ENCODE measurements at regions not wholly inside any gene's neighbourhood (a gene's known extent, or its start where the extent isn't known, plus 50 kb on each side); places are given as distances from the start of the nearest gene placed in this dataset.

DNA sequence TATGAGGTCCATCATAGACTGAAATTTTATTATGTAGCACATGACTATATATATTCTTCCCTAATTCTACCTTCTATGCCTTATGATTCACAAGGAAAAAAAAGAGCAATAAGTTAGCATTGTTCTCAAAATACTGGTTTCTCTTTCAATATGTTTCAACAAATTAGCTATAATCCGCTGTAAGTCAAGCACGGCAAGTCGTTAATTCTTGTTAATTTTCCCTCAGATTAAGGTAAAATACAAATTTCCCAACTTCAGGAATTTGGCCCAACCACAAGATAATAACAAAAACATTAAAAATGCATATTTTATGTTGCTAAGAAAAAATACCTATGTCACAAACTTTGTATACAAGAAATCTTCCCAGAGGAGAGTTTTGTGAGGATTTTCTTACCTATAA lies 296.5 kb upstream of the GALNTL6 start:
- H3K9me3 ChIP-seq (ENCODE audit: low read length): no peaks in the 10 kb centered on the region

GRCh38 chr4:171484681-171485080 lies 328.5 kb upstream of the GALNTL6 start:
- Histone ChIP-seq H3K9me2 (ENCODE audit: insufficient read depth, low read length) (no peaks in the 10 kb centered on the region), H3K4me3 (ENCODE audit: low read length) (no peak overlapping the region), H3K27ac (ENCODE audit: low read length) (no peak overlapping the region), H4K20me1 (ENCODE audit: insufficient read depth) (no peaks in the 10 kb centered on the region), H3K4me2 (ENCODE audit: low read length) (no peak overlapping the region), H2AFZ (ENCODE audit: low read depth, low read length) (no peak overlapping the region), H3K27me3 (ENCODE audit: insufficient read depth, low read depth, low read length) (no peaks in the 10 kb centered on the region), H3K36me3 (ENCODE audit: insufficient read depth, low read length) (no peaks in the 10 kb centered on the region), H3K79me2 (replicated peaks; ENCODE audit: insufficient read depth, low read length) (no peaks in the 10 kb centered on the region), H3K9me3 (ENCODE audit: low read length) (no peaks in the 10 kb centered on the region), H3F3A (ENCODE audit: insufficient read depth, low read length, poor library complexity, severe bottlenecking) (no peaks in the 10 kb centered on the region), H3K9ac (ENCODE audit: low read length) (no peak overlapping the region)
- TF ChIP-seq SMC3 (conservative IDR thresholded peaks at IDR 0.05; ENCODE audit: poor library complexity) (no peak), TAF1 (IDR thresholded peaks at IDR 0.05; ENCODE audit: low read depth) (no peak), RAD21 (conservative IDR thresholded peaks at IDR 0.05) (no peak), EP300 (conservative IDR thresholded peaks at IDR 0.05; ENCODE audit: poor library complexity, severe bottlenecking) (no peak), POLR2AphosphoS5 (IDR thresholded peaks at IDR 0.05) (no peak), MXI1 (conservative IDR thresholded peaks at IDR 0.05; ENCODE audit: poor library complexity, severe bottlenecking) (no peak), EZH2 (IDR thresholded peaks at IDR 0.05; ENCODE audit: borderline replicate concordance, insufficient read depth, low read length, poor library complexity, severe bottlenecking) (no peak)
- TF ChIP-seq, protein P1, sequence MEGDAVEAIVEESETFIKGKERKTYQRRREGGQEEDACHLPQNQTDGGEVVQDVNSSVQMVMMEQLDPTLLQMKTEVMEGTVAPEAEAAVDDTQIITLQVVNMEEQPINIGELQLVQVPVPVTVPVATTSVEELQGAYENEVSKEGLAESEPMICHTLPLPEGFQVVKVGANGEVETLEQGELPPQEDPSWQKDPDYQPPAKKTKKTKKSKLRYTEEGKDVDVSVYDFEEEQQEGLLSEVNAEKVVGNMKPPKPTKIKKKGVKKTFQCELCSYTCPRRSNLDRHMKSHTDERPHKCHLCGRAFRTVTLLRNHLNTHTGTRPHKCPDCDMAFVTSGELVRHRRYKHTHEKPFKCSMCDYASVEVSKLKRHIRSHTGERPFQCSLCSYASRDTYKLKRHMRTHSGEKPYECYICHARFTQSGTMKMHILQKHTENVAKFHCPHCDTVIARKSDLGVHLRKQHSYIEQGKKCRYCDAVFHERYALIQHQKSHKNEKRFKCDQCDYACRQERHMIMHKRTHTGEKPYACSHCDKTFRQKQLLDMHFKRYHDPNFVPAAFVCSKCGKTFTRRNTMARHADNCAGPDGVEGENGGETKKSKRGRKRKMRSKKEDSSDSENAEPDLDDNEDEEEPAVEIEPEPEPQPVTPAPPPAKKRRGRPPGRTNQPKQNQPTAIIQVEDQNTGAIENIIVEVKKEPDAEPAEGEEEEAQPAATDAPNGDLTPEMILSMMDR (IDR thresholded peaks at IDR 0.05; ENCODE audit: poor library complexity, severe bottlenecking): no peak
- TF ChIP-seq, protein P2, sequence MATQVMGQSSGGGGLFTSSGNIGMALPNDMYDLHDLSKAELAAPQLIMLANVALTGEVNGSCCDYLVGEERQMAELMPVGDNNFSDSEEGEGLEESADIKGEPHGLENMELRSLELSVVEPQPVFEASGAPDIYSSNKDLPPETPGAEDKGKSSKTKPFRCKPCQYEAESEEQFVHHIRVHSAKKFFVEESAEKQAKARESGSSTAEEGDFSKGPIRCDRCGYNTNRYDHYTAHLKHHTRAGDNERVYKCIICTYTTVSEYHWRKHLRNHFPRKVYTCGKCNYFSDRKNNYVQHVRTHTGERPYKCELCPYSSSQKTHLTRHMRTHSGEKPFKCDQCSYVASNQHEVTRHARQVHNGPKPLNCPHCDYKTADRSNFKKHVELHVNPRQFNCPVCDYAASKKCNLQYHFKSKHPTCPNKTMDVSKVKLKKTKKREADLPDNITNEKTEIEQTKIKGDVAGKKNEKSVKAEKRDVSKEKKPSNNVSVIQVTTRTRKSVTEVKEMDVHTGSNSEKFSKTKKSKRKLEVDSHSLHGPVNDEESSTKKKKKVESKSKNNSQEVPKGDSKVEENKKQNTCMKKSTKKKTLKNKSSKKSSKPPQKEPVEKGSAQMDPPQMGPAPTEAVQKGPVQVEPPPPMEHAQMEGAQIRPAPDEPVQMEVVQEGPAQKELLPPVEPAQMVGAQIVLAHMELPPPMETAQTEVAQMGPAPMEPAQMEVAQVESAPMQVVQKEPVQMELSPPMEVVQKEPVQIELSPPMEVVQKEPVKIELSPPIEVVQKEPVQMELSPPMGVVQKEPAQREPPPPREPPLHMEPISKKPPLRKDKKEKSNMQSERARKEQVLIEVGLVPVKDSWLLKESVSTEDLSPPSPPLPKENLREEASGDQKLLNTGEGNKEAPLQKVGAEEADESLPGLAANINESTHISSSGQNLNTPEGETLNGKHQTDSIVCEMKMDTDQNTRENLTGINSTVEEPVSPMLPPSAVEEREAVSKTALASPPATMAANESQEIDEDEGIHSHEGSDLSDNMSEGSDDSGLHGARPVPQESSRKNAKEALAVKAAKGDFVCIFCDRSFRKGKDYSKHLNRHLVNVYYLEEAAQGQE (IDR thresholded peaks at IDR 0.05; ENCODE audit: borderline replicate concordance): no peak

More for the DNA sequence above, 296.5 kb upstream of the GALNTL6 start:
- no peaks in the 10 kb centered on the region for H3F3A ChIP-seq (ENCODE audit: insufficient read depth, low read length, poor library complexity, severe bottlenecking)
- H3K9me2 ChIP-seq (ENCODE audit: insufficient read depth, low read length): no peaks in the 10 kb centered on the region
- no peak overlapping the region for H3K9ac ChIP-seq (ENCODE audit: low read length)
- no peaks in the 10 kb centered on the region for H3K36me3 ChIP-seq (ENCODE audit: insufficient read depth, low read length)
- H2AFZ ChIP-seq (ENCODE audit: low read depth, low read length): no peak overlapping the region
- no peaks in the 10 kb centered on the region for H3K27me3 ChIP-seq (ENCODE audit: insufficient read depth, low read depth, low read length)
- H3K4me2 ChIP-seq (ENCODE audit: low read length): no peak overlapping the region
- no peak overlapping the region for H3K27ac ChIP-seq (ENCODE audit: low read length)
- H3K79me2 ChIP-seq (replicated peaks; ENCODE audit: insufficient read depth, low read length): no peaks in the 10 kb centered on the region
- H4K20me1 ChIP-seq (ENCODE audit: insufficient read depth): no peaks in the 10 kb centered on the region
- TF ChIP-seq, protein P1 (IDR thresholded peaks at IDR 0.05; ENCODE audit: poor library complexity, severe bottlenecking): no peak
- TF ChIP-seq RAD21 (conservative IDR thresholded peaks at IDR 0.05) (no peak), TAF1 (IDR thresholded peaks at IDR 0.05; ENCODE audit: low read depth) (no peak), EZH2 (IDR thresholded peaks at IDR 0.05; ENCODE audit: borderline replicate concordance, insufficient read depth, low read length, poor library complexity, severe bottlenecking) (no peak), SMC3 (conservative IDR thresholded peaks at IDR 0.05; ENCODE audit: poor library complexity) (no peak), EP300 (conservative IDR thresholded peaks at IDR 0.05; ENCODE audit: poor library complexity, severe bottlenecking) (no peak), POLR2AphosphoS5 (IDR thresholded peaks at IDR 0.05) (no peak)
- no peak overlapping the region for H3K4me3 ChIP-seq (ENCODE audit: low read length)
